ENCODE measurements at regions not wholly inside any gene's neighbourhood (a gene's known extent, or its start where the extent isn't known, plus 50 kb on each side); places are given as distances from the start of the nearest gene placed in this dataset.
"Not testable (repeated sequence)": the region's sequence is repeated elsewhere in the genome, so short reads cannot be mapped to it uniquely, and the experiment has no call there.

DNA sequence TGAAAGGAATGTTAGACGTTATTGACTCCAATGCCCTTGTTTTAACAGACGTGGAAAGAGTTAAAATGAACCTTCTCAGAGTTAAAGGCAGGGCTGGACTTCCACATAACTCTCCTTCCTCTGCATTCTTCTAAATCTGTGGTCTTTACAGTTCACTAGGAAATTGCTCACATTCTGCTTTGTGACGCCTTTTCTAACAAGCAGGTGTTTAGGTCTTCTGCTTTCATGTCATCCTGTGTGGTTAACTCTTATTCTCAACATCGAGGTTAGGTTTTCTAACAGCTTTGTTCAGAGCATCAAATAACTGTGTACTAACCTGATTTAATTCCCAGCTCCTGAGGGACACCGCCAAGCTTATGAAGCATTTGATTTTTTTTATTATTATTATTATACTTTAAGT lies 81.3 kb upstream of the NT5E start:
- no peak overlapping the region for H3K4me3 Mint-ChIP-seq
- no peaks in the 10 kb centered on the region for H3K27me3 Mint-ChIP-seq
- no peaks in the 10 kb centered on the region for H3K36me3 Mint-ChIP-seq (ENCODE audit: low read depth)
- ATAC-seq (no peak), DNase-seq (no peak)
- H3K9me3 Mint-ChIP-seq, result no peaks in the 10 kb centered on the region
- H3K4me1 Mint-ChIP-seq, result peaks cover 12% of the 10 kb centered on the region
- no peak overlapping the region for H3K27ac Mint-ChIP-seq

DNA sequence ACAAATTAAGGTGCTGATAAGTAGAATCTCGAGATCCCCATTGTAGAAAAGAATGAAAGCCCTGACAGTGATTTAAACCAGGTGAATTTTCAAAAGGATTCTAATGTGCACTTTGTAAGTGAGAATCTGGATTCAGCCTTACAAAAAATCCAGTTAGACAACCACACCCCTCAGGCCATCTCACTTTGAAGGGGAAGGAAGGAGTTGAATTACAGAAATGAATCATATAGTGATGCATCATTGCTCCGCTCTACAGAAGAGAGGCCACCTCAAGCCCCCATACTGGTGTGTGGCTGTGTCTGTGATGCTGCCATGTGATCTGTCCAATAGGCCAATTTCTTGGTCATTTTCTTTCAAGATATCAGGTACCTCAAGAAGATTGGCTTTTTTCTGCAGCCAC lies 85.5 kb upstream of the NT5E start:
- Mint-ChIP-seq H3K36me3 (ENCODE audit: low read depth) (no peaks in the 10 kb centered on the region), H3K27ac (no peak overlapping the region), H3K27me3 (no peaks in the 10 kb centered on the region), H3K4me1 (peaks cover 29% of the 10 kb centered on the region), H3K9me3 (no peaks in the 10 kb centered on the region), H3K4me3 (no peak overlapping the region)
- DNase-seq (no peak), ATAC-seq (peak; percentile 93)

DNA sequence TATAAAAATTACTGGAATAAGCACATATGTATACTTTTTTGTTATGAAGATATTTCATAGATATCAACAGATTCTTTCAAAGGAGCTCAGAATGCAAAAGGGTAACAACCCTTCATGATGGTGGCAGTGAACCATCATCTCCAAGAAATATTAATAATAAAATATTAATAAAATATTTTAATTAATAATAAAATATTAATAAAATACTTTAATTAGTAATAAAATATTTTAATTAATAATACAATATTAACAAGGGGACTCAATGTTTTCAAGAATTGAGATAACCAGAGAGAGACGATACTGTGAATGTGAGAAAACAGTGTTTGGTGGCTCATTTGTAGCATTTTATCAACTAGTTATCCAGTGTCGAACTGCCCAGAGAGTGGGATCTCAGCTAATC lies 86.0 kb upstream of the NT5E start:
- Mint-ChIP-seq H3K4me3 (no peak overlapping the region), H3K4me1 (peaks cover 29% of the 10 kb centered on the region), H3K36me3 (ENCODE audit: low read depth) (no peaks in the 10 kb centered on the region), H3K27me3 (no peaks in the 10 kb centered on the region), H3K27ac (no peak overlapping the region), H3K9me3 (no peaks in the 10 kb centered on the region)
- no peak for DNase-seq
- ATAC-seq, result no peak

DNA sequence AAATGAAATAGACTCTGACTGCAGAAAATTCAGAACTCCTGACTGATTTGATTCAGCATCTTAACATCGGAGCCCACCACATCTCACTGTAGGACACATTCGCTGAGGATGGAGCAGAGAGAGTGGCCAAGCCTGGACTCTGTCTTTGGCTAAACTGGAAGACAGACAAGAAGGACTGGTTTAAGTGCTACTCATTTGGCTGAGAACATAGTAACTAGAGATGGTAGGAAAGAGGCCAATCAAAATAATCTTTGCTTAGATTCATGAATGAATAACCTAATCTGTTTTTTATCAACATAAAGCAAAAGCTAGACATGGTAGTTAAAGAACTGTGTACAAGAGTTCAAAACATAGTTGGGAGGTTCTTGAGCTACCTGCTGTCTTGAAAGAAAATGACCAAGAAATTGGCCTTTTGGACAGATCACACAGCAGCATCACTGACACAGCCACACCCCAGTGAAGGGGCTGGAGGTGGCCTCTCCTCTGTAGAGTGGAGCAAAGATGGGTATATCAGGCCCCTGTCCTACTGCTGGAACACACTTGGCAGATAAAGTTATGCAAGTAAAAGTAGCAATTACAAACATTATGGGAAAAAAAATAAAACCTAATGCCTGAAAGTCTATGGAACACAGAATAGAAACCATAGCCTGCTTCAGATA lies 87.1 kb upstream of the NT5E start:
- DNase-seq, result no peak
- H3K9me3 Mint-ChIP-seq, result no peaks in the 10 kb centered on the region
- no peak overlapping the region for H3K4me3 Mint-ChIP-seq
- no peaks in the 10 kb centered on the region for H3K27me3 Mint-ChIP-seq
- peaks cover 22% of the 10 kb centered on the region for H3K4me1 Mint-ChIP-seq
- no peaks in the 10 kb centered on the region for H3K36me3 Mint-ChIP-seq (ENCODE audit: low read depth)
- no peak for ATAC-seq
- no peak overlapping the region for H3K27ac Mint-ChIP-seq

DNA sequence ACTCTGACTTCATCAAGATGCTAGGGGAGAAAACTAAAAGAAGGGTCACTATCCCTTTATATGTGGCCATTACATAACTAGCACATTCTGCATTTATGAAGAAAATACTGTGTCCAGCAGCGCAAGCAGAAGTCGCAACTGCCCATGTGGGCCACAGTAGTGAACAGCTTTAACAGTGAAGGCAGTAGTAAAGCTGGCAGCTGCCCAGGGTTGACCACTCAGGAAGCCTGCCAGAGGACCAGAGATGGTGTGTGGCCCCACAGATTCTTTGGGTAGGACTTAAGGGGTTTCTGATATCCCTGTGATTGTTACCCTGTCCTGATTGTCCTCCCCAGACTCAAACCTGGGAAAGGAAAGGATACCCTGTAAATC lies 88.3 kb upstream of the NT5E start:
- no peaks in the 10 kb centered on the region for H3K9me3 Mint-ChIP-seq
- H3K27ac Mint-ChIP-seq, result no peak overlapping the region
- no peak for ATAC-seq

DNA sequence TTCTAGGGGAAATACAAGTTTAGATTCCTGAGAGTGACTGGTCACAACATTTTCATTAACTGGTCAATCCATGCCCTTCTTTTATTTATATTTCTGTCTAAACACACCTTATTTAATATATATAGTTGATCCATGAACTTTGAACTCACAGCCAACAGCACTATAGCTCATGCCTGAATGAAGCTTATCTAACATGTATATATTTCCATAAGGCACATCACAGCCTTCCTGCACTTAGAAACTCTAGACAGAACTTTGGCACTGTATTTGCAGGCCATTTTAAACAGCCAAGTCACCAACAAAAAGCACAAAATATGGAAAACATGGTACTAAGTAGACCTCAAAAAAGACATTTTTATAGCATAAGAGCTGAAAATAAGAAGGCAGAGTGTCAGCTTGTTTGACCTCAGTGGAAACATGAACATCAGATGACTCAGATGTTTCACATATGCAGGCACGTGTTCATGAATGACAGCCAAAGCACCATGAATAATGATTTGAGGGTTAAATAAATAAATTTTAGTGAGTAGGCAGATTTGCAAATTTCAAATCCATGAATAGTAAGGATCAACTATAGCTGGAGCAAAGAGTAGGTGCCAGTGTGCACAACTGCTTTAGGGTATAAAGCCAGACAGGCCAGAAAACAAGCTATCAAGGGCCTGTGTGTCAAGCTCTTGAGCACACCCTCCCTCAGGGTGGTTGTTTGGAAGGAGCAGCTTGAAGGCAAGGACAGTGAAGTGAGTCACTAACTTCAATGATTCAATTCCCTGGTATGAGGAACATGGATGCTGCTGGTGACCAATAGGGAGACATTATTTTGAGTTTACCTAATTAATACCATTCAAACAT lies 88.9 kb upstream of the NT5E start:
- Mint-ChIP-seq H3K4me3 (no peak overlapping the region), H3K9me3 (no peaks in the 10 kb centered on the region), H3K4me1 (peaks cover 22% of the 10 kb centered on the region), H3K27me3 (no peaks in the 10 kb centered on the region), H3K27ac (peak overlapping the region; percentile 2), H3K36me3 (ENCODE audit: low read depth) (no peaks in the 10 kb centered on the region)
- peak; percentile 59 for ATAC-seq
- DNase-seq, result no peak

More for the DNA sequence above, 88.3 kb upstream of the NT5E start:
- Mint-ChIP-seq H3K36me3 (ENCODE audit: low read depth) (no peaks in the 10 kb centered on the region), H3K4me3 (no peak overlapping the region), H3K4me1 (peaks cover 22% of the 10 kb centered on the region), H3K27me3 (no peaks in the 10 kb centered on the region)
- DNase-seq, result no peak

DNA sequence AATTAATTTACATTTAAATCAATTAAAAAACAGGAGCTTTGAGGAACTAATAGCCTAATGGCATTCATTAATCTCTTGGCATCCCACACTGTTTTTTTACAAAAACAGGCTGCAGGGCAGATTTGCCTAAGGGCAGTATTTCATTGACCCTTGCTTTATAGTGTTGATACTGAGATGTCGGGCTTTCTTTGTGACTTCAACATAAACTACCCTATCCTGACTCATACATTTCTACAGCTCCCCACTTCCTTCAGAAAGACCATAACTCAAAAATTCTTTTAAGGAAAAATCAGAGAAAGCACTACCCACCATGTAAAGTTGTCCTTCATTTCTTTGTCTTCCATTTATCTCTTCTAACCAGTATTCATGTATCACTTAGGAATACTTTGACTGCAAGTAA lies 92.2 kb upstream of the NT5E start:
- Mint-ChIP-seq H3K36me3 (ENCODE audit: low read depth) (no peaks in the 10 kb centered on the region), H3K27me3 (no peaks in the 10 kb centered on the region), H3K4me1 (peaks cover 17% of the 10 kb centered on the region), H3K27ac (no peak overlapping the region), H3K4me3 (no peak overlapping the region), H3K9me3 (no peaks in the 10 kb centered on the region)
- ATAC-seq, result no peak
- DNase-seq, result no peak

DNA sequence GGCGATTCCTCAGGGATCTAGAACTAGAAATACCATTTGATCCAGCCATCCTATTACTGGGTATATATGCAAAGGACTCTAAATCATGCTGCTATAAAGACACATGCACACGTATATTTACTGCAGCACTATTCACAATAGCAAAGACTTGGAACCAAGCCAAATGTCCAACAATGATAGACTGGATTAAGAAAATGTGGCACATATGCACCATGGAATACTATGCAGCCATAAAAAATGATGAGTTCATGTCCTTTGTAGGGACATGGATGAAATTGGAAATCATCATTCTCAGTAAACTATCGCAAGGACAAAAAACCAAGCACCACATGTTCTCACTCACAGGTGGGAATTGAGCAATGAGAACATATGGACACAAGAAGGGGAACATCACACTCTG lies 93.1 kb upstream of the NT5E start:
- not testable (repeated sequence) for H3K4me3 Mint-ChIP-seq; H3K36me3 Mint-ChIP-seq (ENCODE audit: low read depth); DNase-seq; H3K9me3 Mint-ChIP-seq; ATAC-seq; H3K27ac Mint-ChIP-seq; H3K27me3 Mint-ChIP-seq
- H3K4me1 Mint-ChIP-seq, result peaks cover 17% of the 10 kb centered on the region

DNA sequence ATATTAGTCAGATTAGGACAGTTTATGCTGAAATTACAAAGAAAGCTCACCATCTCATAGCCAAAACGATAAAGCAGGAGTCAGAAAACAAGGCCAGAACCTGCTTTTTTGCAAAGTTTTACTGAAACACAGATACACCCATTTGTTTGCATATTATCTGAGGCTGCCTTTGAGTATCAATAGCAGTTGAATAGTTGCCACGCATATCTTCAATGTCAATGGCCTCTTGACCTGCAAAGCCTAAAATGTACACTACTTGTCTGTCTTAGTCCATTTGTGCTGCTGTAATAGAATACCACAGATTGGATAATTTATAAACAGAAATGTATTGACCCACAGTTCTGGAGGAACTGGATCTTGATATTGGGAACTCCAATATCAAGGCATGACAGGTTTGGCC lies 94.1 kb upstream of the NT5E start:
- no peaks in the 10 kb centered on the region for H3K27me3 Mint-ChIP-seq
- no peaks in the 10 kb centered on the region for H3K36me3 Mint-ChIP-seq (ENCODE audit: low read depth)
- H3K4me3 Mint-ChIP-seq, result no peak overlapping the region
- peaks cover 9% of the 10 kb centered on the region for H3K4me1 Mint-ChIP-seq
- no peak for DNase-seq
- H3K27ac Mint-ChIP-seq, result no peak overlapping the region
- H3K9me3 Mint-ChIP-seq, result no peaks in the 10 kb centered on the region
- ATAC-seq, result no peak

DNA sequence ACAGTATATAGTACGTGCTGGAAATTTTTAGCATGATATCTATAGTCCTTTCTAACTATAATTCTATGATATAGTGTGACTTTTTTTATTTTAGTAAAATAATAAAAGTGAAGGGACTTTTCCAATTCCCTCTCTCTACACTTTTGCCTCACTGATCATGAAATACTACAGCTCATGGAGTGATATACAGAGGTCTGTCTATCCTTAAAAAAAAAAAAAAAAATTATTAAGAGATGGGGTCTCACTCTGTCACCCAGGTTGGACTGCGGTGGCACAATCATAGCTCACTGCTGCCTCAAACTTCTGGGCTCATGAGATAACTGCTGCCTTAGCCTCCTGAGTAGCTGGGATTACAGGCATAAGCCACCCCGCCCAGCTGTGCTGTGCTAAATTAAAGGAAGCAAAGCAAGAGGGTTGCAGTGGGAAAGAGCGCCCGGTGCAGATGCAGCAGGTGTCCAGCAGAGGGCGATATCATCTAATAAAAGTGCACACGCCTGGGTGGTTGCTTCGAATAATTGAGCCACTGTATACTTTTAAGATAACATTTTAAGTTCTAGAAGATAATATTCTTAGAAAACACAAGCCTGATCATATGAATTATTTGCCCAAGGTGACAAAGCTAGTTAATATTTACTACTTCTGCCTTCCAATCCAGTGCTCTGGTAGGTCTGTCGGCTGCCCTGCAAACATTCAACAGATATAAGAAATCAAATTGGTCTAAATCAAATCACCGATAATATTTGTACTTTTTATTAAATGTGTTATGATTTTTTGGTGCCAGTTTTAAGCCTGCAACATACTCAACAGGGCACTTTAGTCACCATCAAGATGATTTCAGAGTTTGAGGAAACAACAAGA lies 94.9 kb upstream of the NT5E start:
- no peaks in the 10 kb centered on the region for H3K27me3 Mint-ChIP-seq
- no peaks in the 10 kb centered on the region for H3K9me3 Mint-ChIP-seq
- H3K36me3 Mint-ChIP-seq (ENCODE audit: low read depth), result no peaks in the 10 kb centered on the region
- DNase-seq, result peak; percentile 58
- peaks cover 3% of the 10 kb centered on the region for H3K4me1 Mint-ChIP-seq
- H3K27ac Mint-ChIP-seq, result no peak overlapping the region
- H3K4me3 Mint-ChIP-seq, result no peak overlapping the region
- ATAC-seq, result peak; percentile 85

DNA sequence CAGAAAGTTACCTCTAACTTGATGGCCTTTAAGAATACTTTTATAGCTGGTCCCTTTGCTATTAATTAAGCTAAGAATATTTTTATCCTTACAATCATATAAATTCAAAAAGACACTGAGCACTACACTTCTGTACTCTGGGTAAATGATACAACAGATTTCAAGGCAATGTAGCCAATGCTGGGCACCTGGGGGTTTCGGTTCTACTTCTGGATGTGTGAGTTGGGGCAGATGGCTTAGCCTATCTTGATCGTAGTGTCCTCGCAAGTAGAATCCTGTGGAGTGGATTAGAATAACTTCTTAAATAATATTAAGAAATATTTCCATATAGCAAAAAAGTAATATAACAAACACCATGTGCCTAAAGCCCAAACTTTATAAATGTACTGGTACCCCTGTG lies 96.9 kb upstream of the NT5E start:
- no peaks in the 10 kb centered on the region for H3K4me1 Mint-ChIP-seq
- H3K9me3 Mint-ChIP-seq, result no peaks in the 10 kb centered on the region
- H3K4me3 Mint-ChIP-seq, result no peak overlapping the region
- H3K36me3 Mint-ChIP-seq (ENCODE audit: low read depth), result no peaks in the 10 kb centered on the region
- DNase-seq (no peak), ATAC-seq (no peak)
- no peak overlapping the region for H3K27ac Mint-ChIP-seq
- no peaks in the 10 kb centered on the region for H3K27me3 Mint-ChIP-seq

DNA sequence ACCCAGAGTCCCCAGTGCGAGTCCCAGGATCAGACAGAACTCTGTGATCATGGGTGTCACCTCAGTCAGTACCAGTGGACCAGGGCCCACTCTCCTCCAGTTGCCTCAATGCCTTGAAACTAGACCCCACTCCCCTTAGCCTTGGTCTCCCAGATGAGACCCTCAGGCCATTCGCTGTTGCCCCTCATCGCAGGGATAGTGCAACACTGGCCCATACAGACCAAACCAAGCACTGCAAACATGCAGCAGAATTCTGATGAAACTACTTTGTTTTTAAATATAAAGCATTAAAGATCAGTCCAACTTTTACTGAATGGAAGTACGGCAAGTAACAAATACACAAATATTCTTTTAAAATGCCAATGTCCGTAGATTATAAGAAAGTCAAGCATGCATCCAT lies 101.2 kb upstream of the NT5E start:
- Mint-ChIP-seq H3K36me3 (ENCODE audit: low read depth) (no peaks in the 10 kb centered on the region), H3K4me1 (no peaks in the 10 kb centered on the region), H3K9me3 (no peaks in the 10 kb centered on the region), H3K4me3 (no peak overlapping the region), H3K27me3 (peaks cover 4% of the 10 kb centered on the region), H3K27ac (no peak overlapping the region)
- DNase-seq, result no peak
- ATAC-seq, result no peak

DNA sequence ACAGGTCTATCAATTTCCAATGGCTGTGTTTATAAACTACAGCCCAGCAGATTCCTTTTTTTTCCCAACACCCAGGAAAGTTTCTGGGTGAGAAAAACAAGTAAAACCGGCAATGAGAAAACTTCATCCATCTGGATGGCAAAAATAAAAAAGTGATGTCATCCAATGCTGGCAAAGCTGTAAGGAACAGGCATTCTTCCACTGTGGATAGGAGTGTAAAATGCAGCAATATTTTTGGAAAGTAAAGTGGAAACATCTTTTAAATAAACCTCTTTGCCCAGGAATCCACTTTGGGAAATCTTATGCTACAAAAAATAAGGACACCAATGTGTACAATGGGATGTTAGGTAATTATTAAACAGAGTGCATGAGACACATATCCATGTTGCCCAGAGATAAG lies 102.1 kb upstream of the NT5E start:
- no peak for DNase-seq
- no peaks in the 10 kb centered on the region for H3K36me3 Mint-ChIP-seq (ENCODE audit: low read depth)

DNA sequence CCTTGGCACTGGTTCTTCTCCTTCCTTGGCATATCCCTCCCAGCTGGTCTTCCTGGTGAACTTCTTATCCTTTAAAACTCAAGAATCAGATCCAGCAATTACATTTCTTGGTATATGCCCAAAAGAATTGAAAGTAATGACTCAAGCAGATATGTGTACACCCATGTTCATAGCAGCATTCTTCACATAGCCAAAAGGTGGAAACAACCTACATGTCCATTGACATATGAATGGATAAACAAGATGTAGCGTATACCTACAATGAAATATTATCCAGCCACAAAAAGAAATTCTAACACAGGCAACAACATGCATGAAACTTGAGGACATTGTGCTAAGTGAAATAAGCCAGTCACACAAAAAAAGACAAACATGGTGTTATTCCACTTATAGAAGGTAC lies 103.7 kb upstream of the NT5E start:
- no peak overlapping the region for H3K27ac Mint-ChIP-seq
- no peak for ATAC-seq
- H3K27me3 Mint-ChIP-seq, result peaks cover 11% of the 10 kb centered on the region
- H3K4me1 Mint-ChIP-seq, result no peaks in the 10 kb centered on the region
- H3K4me3 Mint-ChIP-seq, result no peak overlapping the region
- H3K36me3 Mint-ChIP-seq (ENCODE audit: low read depth), result no peaks in the 10 kb centered on the region
- no peak for DNase-seq
- no peaks in the 10 kb centered on the region for H3K9me3 Mint-ChIP-seq

More for the DNA sequence above, 102.1 kb upstream of the NT5E start:
- Mint-ChIP-seq H3K27me3 (peaks cover 6% of the 10 kb centered on the region), H3K4me1 (no peaks in the 10 kb centered on the region), H3K4me3 (no peak overlapping the region), H3K27ac (no peak overlapping the region), H3K9me3 (no peaks in the 10 kb centered on the region)
- no peak for ATAC-seq

DNA sequence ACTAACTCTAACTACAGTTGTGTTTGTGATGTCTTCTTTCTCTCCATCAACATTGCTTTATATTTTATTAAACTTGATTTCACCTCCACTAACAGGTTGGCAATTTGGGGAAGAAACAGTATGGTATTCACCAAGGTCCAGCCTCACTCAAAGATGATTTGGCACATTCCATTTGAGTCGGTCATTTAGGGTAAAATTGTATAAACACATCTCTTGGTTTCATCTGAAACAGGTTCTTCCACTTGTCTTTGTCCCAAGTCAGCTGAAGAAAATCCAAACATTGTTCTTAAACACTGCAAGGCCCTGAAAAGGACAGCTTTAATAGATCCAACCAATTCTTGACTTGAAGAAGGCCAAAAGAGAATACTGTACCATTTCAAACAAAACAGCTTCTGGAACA lies 104.9 kb upstream of the NT5E start:
- peaks cover 11% of the 10 kb centered on the region for H3K27me3 Mint-ChIP-seq
- no peaks in the 10 kb centered on the region for H3K4me1 Mint-ChIP-seq
- H3K4me3 Mint-ChIP-seq, result no peak overlapping the region
- H3K36me3 Mint-ChIP-seq (ENCODE audit: low read depth), result no peaks in the 10 kb centered on the region
- ATAC-seq, result no peak
- no peak for DNase-seq
- no peak overlapping the region for H3K27ac Mint-ChIP-seq
- H3K9me3 Mint-ChIP-seq, result no peaks in the 10 kb centered on the region

Data from activated naive CD8-positive, alpha-beta T cell treated with anti-CD3 and anti-CD28 coated beads, Interleukin-2, amount 50 U/mL, for 24 hours (primary cell).